Skin of body (tissue), 2 donors: ENCODE measurements at regions not wholly inside any gene's neighbourhood (a gene's known extent, or its start where the extent isn't known, plus 50 kb on each side); places are given as distances from the start of the nearest gene placed in this dataset. TPM values are rescaled to one million over a fixed set of nuclear protein-coding genes. Genes with fewer than 3 reads are reported as not detected.

Experiments
- DNase-seq: peaks from one replicate; lab custom pipeline; 2025; lab: John Stamatoyannopoulos, UW
- small RNA-seq: library from RNA; depleted of rRNA; stranded (forward); fragments of <200 nt; gene quantifications from one replicate; pipeline ENCODE3, GENCODE V24; 2014; ENCODE audit warnings: low replicate concordance

GRCh38 chr7:131619336-131620305 is 63.2 kb upstream of the PODXL start:
- DNase-seq, result no peak

- no peak for DNase-seq
These were observed 62.0 kb upstream of the PODXL start for GRCh38 chr7:131618391-131618790.

- no peak for DNase-seq
These were observed 60.2 kb upstream of the PODXL start for GRCh38 chr7:131616487-131617200.

- no peak for DNase-seq
These were observed 57.5 kb upstream of the PODXL start for GRCh38 chr7:131613909-131614308.

GRCh38 chr7:131610007-131610406 is 53.6 kb upstream of the PODXL start:
- DNase-seq, result no peak

GRCh38 chr7:131608116-131608500 is 51.7 kb upstream of the PODXL start:
- no peak for DNase-seq

GRCh38 chr7:131607291-131608115 is 51.1 kb upstream of the PODXL start:
- DNase-seq, result no peak

- DNase-seq, result no peak
These were observed 50.2 kb upstream of the PODXL start for GRCh38 chr7:131606346-131607290.

Small RNA genes in the stretch of these regions (small RNA-seq; reads per million reads assigned to genes)
- not detected for gene AC009518.3
